Left ventricle myocardium inferior (tissue), 1 donor: ENCODE measurements at regions not wholly inside any gene's neighbourhood (a gene's known extent, or its start where the extent isn't known, plus 50 kb on each side); places are given as distances from the start of the nearest gene placed in this dataset.

ENCODE experiments used
- DNase-seq: peaks from one replicate; pipeline ENCODE4 v3.0.0-alpha.2; 2020
- H3K27ac ChIP-seq: fragments of 200-600 bp; replicated peaks from 2 replicates; pipeline ENCODE4 v1.8.0; 2021
- H3K27me3 ChIP-seq: fragments of 200-600 bp; 2 replicates; pipeline ENCODE4 v1.8.0; 2021; ENCODE audit warnings: low read depth
- H3K36me3 ChIP-seq: fragments of 200-600 bp; 2 replicates; pipeline ENCODE4 v1.8.0; 2021
- H3K4me1 ChIP-seq: fragments of 200-600 bp; 2 replicates; pipeline ENCODE4 v1.8.0; 2021
- H3K4me3 ChIP-seq: fragments of 200-600 bp; 2 replicates; pipeline ENCODE4 v1.8.0; 2021; ENCODE audit warnings: mild to moderate bottlenecking, moderate library complexity
- H3K9me3 ChIP-seq: fragments of 200-600 bp; replicated peaks from 2 replicates; pipeline ENCODE4 v1.8.0; 2021
- CTCF ChIP-seq: fragments of 200-600 bp; IDR thresholded peaks from 2 replicates; pipeline ENCODE4 v1.8.0; 2021; ENCODE audit warnings: antibody characterized with exemption, mild to moderate bottlenecking, borderline replicate concordance
- intact Hi-C: fragments of 100-400 bp; cut with micrococcal nuclease; formaldehyde crosslinking; loops from one replicate; pipeline ENCODE4 v1.11.0; 2022
- donor health status: DM: no; HTN: yes; CAD: no; lungs with severe emphysema.

- H3K27me3 ChIP-seq, result no peaks in the 10 kb centered on the region
- H3K9me3 ChIP-seq, result peaks cover 11% of the 10 kb centered on the region
- no peak for DNase-seq
- intact Hi-C loops, result no loop called here
- peaks cover 8% of the 10 kb centered on the region for H3K4me1 ChIP-seq
- no peaks in the 10 kb centered on the region for H3K36me3 ChIP-seq
- no peak for TF ChIP-seq CTCF
- no peak overlapping the region for H3K27ac ChIP-seq
- no peak overlapping the region for H3K4me3 ChIP-seq
Observed at GRCh38 chr5:67678594-67678993, 482.0 kb upstream of the CD180 start.

GRCh38 chr5:67677422-67677970 is 480.9 kb upstream of the CD180 start:
- Histone ChIP-seq H3K27me3 (no peaks in the 10 kb centered on the region), H3K9me3 (peaks cover 8% of the 10 kb centered on the region), H3K4me1 (peaks cover 18% of the 10 kb centered on the region), H3K4me3 (no peak overlapping the region), H3K36me3 (no peaks in the 10 kb centered on the region), H3K27ac (no peak overlapping the region)
- no peak for TF ChIP-seq CTCF
- DNase-seq, result no peak
- intact Hi-C loops, result no loop called here

- H3K27me3 ChIP-seq, result no peaks in the 10 kb centered on the region
- no peak for TF ChIP-seq CTCF
- no peak overlapping the region for H3K27ac ChIP-seq
- H3K9me3 ChIP-seq, result peaks cover 1% of the 10 kb centered on the region
- no peaks in the 10 kb centered on the region for H3K36me3 ChIP-seq
- peaks cover 18% of the 10 kb centered on the region for H3K4me1 ChIP-seq
- intact Hi-C loops, result no loop called here
- no peak for DNase-seq
- H3K4me3 ChIP-seq, result no peak overlapping the region
Observed at GRCh38 chr5:67676863-67677262, 480.3 kb upstream of the CD180 start.

- H3K4me3 ChIP-seq, result no peak overlapping the region
- H3K27ac ChIP-seq, result peak overlapping the region; percentile 24
- H3K9me3 ChIP-seq, result no peaks in the 10 kb centered on the region
- H3K27me3 ChIP-seq, result no peaks in the 10 kb centered on the region
- peaks cover 18% of the 10 kb centered on the region for H3K4me1 ChIP-seq
- no peak for TF ChIP-seq CTCF
- H3K36me3 ChIP-seq, result no peaks in the 10 kb centered on the region
- intact Hi-C loops, result no loop called here
- DNase-seq, result no peak
Observed at GRCh38 chr5:67674159-67674655, 477.6 kb upstream of the CD180 start.

- TF ChIP-seq CTCF, result no peak
- Histone ChIP-seq H3K9me3 (no peaks in the 10 kb centered on the region), H3K4me3 (no peak overlapping the region), H3K36me3 (no peaks in the 10 kb centered on the region), H3K27ac (peak overlapping the region; percentile 24), H3K27me3 (no peaks in the 10 kb centered on the region), H3K4me1 (peaks cover 18% of the 10 kb centered on the region)
- no peak for DNase-seq
- intact Hi-C loops, result no loop called here
Observed at GRCh38 chr5:67673618-67674017, 477.0 kb upstream of the CD180 start.
